Lung (tissue), 11 donors: ENCODE measurements at regions not wholly inside any gene's neighbourhood (a gene's known extent, or its start where the extent isn't known, plus 50 kb on each side); places are given as distances from the start of the nearest gene placed in this dataset.

Experiments used
- ATAC-seq: fragments of 200-7000 bp; cut with Tn5 transposase; one replicate; pipeline ENCODE4 v1.9.1; 2020; ENCODE audit warnings: moderate number of reproducible peaks; ENCODE audit not compliant: insufficient read depth, low FRiP score
- DNase-seq, 3 donors: peaks; one replicate each; pipeline ENCODE4 v3.0.0-alpha.2; 2013 to 2017
- H3K27ac ChIP-seq, 2 donors: one replicate each; pipeline ENCODE4 v1.5.1; 2013; ENCODE audit warnings: mild to moderate bottlenecking in 2 of 2, moderate library complexity in 2 of 2, control low read depth in 1 of 2, inconsistent platforms in 1 of 2, low read depth in 1 of 2, low read length in 1 of 2
- H3K27me3 ChIP-seq, 3 donors: one replicate each; pipeline ENCODE4 v1.5.1; 2013; ENCODE audit warnings: low read length in 2 of 3; ENCODE audit not compliant: control insufficient read depth in 3 of 3, insufficient read depth in 3 of 3
- H3K36me3 ChIP-seq, 4 donors: one replicate each; pipeline ENCODE4 v1.5.1; 2013; ENCODE audit warnings: low read length in 4 of 4, mild to moderate bottlenecking in 1 of 4, moderate library complexity in 1 of 4; ENCODE audit not compliant: control insufficient read depth in 4 of 4, insufficient read depth in 4 of 4
- H3K4me1 ChIP-seq, 5 donors: one replicate each; pipeline ENCODE4 v1.5.1; 2013; ENCODE audit warnings: low read length in 5 of 5, mild to moderate bottlenecking in 2 of 5, moderate library complexity in 1 of 5; ENCODE audit not compliant: control insufficient read depth in 5 of 5, insufficient read depth in 5 of 5
- H3K4me3 ChIP-seq: one replicate; pipeline ENCODE4 v1.5.1; 2013; ENCODE audit warnings: mild to moderate bottlenecking, control low read depth, moderate library complexity
- H3K9ac ChIP-seq, 2 donors: one replicate each; pipeline ENCODE4 v1.5.1; 2013; ENCODE audit warnings: low read length in 2 of 2, control low read depth in 1 of 2; ENCODE audit not compliant: insufficient read depth in 1 of 2
- H3K9me3 ChIP-seq, 4 donors: one replicate each; pipeline ENCODE4 v1.5.1; 2013; ENCODE audit warnings: low read length in 3 of 4, mild to moderate bottlenecking in 1 of 4, moderate library complexity in 1 of 4; ENCODE audit not compliant: control insufficient read depth in 4 of 4, insufficient read depth in 3 of 4
- WGBS, 2 donors: extraction: QIAGEN DNeasy Blood & Tissue Kit; methylation state at CpG; one replicate each; pipeline ENCODE4 v1.1.7; 2013; 5-methylcytosine and 5-hydroxymethylcytosine counted together
- TF ChIP-seq, protein P1 (sequence below): IDR thresholded peaks from 2 replicates; pipeline ENCODE4 v1.5.1; 2012; ENCODE audit warnings: mild to moderate bottlenecking; ENCODE audit errors: control extremely low read depth, extremely low read depth
- donor health status: control.
- donor health status: control.
- donor health status: Bipolar disorder and iron deficiency.
- donor health status: healthy.
- donor health status: DM: yes; HTN: yes; CAD: no.

DNA sequence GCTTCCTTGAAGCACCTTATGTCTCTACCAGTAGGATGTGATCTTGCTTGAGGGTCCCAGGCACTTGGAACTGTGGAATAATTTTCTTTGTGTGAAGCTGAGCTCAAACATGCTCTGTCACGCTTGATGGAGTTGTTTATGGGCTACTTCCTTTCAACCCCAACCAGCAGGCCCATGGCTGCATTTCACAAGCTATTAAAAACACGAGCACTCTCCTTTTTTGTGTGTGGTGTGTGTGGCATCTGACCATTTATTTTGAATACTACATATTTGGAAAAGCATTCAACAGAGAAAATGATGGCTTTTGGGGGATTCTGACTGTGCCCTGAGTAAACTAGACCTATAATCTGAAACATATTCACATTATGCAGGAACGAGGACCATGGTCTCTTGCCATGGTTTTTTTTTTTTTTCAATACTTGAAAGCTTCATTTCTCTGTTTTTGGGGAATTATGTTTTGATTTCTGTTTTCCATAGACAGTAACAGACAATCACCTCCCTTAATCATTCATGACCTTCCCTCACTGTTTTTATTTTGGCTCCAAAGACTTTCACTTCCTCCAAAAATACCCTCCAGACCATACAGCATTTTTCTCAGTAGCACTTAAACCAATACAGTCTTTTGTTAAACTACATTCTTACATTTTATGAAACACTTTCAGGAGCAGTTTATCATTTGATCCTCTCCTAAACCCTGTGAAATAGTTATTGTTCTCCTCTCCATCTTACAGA, 233.6 kb upstream of the BMPER start:
- DNase-seq = peak in 1 of 3 donors; percentile 42
- WGBS, 2 donors = 41 to 49% methylated on average over 3 of the region's 3 CpGs

DNA sequence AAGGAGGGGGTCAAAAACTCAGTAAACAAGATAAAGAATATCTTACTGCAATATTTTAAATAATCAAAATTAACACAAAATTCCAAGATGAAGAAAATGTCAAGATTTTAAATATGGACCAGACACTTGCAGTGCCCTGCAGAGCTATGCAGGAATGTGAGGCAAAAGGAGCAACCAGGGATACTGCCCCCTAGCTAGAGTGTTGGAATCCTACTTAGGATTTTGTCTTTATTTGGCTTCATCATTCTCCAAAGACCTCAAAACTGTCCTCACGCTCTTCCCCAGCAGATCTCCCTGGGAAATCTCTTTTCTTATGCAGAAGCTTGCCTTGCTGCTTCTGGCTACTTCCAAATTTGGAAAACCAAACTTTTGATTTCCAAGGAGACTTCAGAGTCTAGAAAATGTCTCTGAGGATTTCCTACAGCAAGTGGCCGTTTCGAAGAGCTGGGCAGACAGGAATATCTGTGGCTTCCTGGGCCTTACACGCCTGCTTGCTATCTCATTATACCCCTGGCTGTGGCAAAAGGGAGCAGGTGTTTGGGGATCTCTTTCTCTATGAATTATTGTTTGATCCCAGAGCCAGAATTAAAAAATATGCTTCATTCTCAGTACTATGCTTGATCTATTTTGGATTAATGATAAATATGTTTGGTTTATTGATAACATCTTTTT, 232.2 kb upstream of the BMPER start:
- no peak overlapping the region for H3K9ac ChIP-seq
- DNase-seq = no peak
- no peaks in the 10 kb centered on the region for H3K27me3 ChIP-seq
- no peaks in the 10 kb centered on the region for H3K9me3 ChIP-seq
- no peak overlapping the region for H3K27ac ChIP-seq
- H3K4me1 ChIP-seq = peaks cover 0 to 6% (median 0%) of the 10 kb centered on the region in 5 donors
- TF ChIP-seq, protein P1, sequence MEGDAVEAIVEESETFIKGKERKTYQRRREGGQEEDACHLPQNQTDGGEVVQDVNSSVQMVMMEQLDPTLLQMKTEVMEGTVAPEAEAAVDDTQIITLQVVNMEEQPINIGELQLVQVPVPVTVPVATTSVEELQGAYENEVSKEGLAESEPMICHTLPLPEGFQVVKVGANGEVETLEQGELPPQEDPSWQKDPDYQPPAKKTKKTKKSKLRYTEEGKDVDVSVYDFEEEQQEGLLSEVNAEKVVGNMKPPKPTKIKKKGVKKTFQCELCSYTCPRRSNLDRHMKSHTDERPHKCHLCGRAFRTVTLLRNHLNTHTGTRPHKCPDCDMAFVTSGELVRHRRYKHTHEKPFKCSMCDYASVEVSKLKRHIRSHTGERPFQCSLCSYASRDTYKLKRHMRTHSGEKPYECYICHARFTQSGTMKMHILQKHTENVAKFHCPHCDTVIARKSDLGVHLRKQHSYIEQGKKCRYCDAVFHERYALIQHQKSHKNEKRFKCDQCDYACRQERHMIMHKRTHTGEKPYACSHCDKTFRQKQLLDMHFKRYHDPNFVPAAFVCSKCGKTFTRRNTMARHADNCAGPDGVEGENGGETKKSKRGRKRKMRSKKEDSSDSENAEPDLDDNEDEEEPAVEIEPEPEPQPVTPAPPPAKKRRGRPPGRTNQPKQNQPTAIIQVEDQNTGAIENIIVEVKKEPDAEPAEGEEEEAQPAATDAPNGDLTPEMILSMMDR = no peak
- no peak overlapping the region for H3K4me3 ChIP-seq
- WGBS, 2 donors = 82 to 91% methylated on average over 4 of the region's 4 CpGs
- ATAC-seq = no peak
- H3K36me3 ChIP-seq = no peaks in the 10 kb centered on the region

More for the DNA sequence above, 233.6 kb upstream of the BMPER start:
- TF ChIP-seq, protein P1 = no peak
- H3K9me3 ChIP-seq = no peaks in the 10 kb centered on the region
- no peak overlapping the region for H3K9ac ChIP-seq
- H3K27me3 ChIP-seq = no peaks in the 10 kb centered on the region
- ATAC-seq = no peak
- peaks cover 0 to 6% (median 2%) of the 10 kb centered on the region in 5 donors for H3K4me1 ChIP-seq
- no peak overlapping the region for H3K4me3 ChIP-seq
- H3K27ac ChIP-seq = no peak overlapping the region
- no peaks in the 10 kb centered on the region for H3K36me3 ChIP-seq

DNA sequence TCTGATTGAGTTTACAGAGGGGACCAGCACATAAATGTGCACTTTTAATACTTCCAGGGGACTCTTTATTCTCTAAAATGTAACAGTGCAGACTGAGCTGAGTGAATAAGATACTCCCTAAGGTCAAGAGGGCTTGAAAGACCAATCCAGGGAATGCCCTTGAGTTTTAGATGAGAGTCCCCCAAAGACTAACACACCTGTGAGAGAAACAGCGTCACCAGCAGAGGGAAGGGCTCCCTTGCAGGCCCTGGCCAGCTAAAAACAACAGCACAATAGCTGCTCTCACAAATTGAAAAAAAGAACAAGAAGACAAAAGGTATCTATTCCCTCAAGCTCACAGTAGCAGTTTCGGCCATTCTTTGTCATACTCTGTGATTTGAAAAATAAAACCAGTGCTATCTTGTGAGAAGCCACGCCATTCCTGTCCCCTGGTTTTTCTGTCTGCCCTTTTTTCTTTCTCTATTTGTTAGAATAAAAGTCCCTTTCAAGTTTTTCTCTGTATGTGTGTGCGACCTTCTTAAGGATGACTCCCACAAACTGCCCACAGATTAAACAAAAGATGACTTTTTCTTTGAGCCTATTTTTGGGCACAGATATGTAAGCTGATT, 230.4 kb upstream of the BMPER start:
- DNase-seq (no peak), ATAC-seq (no peak)
- Histone ChIP-seq H3K27me3 (no peaks in the 10 kb centered on the region), H3K36me3 (no peaks in the 10 kb centered on the region), H3K27ac (no peak overlapping the region), H3K4me1 (peaks cover 0 to 2% (median 0%) of the 10 kb centered on the region in 5 donors), H3K9ac (no peak overlapping the region), H3K4me3 (no peak overlapping the region), H3K9me3 (no peaks in the 10 kb centered on the region)
- TF ChIP-seq, protein P1 = no peak
- WGBS, 2 donors = 92 to 94% methylated on average over 4 of the region's 4 CpGs
